Activated gamma-delta T cell treated with anti-CD3 and anti-CD28 coated beads, Interleukin-2, amount 50 U/mL, for 16 hours (primary cell): ENCODE measurements at regions not wholly inside any gene's neighbourhood (a gene's known extent, or its start where the extent isn't known, plus 50 kb on each side); places are given as distances from the start of the nearest gene placed in this dataset.
"Not testable (repeated sequence)": the region's sequence is repeated elsewhere in the genome, so short reads cannot be mapped to it uniquely, and the experiment has no call there.

Experiments
- DNase-seq: peaks from one replicate; pipeline ENCODE4 v3.0.0-alpha.2; 2020; ENCODE audit warnings: low read depth

- no peak for DNase-seq
Measured at GRCh38 chr7:69012149-69012548, 586.1 kb upstream of the AUTS2 start.

- DNase-seq: no peak
Measured at GRCh38 chr7:69017208-69017607, 581.1 kb upstream of the AUTS2 start.

GRCh38 chr7:69018200-69018599 lies 580.1 kb upstream of the AUTS2 start:
- no peak for DNase-seq

GRCh38 chr7:69019437-69019836 lies 578.8 kb upstream of the AUTS2 start:
- no peak for DNase-seq

GRCh38 chr7:69020536-69020935 lies 577.7 kb upstream of the AUTS2 start:
- no peak for DNase-seq

- DNase-seq: no peak
Measured at GRCh38 chr7:69025249-69025648, 573.0 kb upstream of the AUTS2 start.

- DNase-seq: no peak
Measured at GRCh38 chr7:69032848-69033247, 565.4 kb upstream of the AUTS2 start.

GRCh38 chr7:69035826-69036225 lies 562.4 kb upstream of the AUTS2 start:
- DNase-seq: no peak

- no peak for DNase-seq
Measured at GRCh38 chr7:69036301-69036700, 562.0 kb upstream of the AUTS2 start.

GRCh38 chr7:69038915-69039314 lies 559.4 kb upstream of the AUTS2 start:
- DNase-seq: no peak

GRCh38 chr7:69042138-69042537 lies 556.1 kb upstream of the AUTS2 start:
- DNase-seq: no peak

GRCh38 chr7:69047151-69047754 lies 551.0 kb upstream of the AUTS2 start:
- no peak for DNase-seq

- DNase-seq: no peak
Measured at GRCh38 chr7:69049326-69049725, 548.9 kb upstream of the AUTS2 start.

- DNase-seq: no peak
Measured at GRCh38 chr7:69052447-69052846, 545.8 kb upstream of the AUTS2 start.

GRCh38 chr7:69060516-69060915 lies 537.8 kb upstream of the AUTS2 start:
- no peak for DNase-seq

- DNase-seq: no peak
Measured at GRCh38 chr7:69062020-69062765, 536.1 kb upstream of the AUTS2 start.

GRCh38 chr7:69067397-69067796 lies 530.9 kb upstream of the AUTS2 start:
- DNase-seq: no peak

GRCh38 chr7:69070476-69070875 lies 527.8 kb upstream of the AUTS2 start:
- no peak for DNase-seq

- no peak for DNase-seq
Measured at GRCh38 chr7:69076566-69076965, 521.7 kb upstream of the AUTS2 start.

GRCh38 chr7:69078997-69079769 lies 519.1 kb upstream of the AUTS2 start:
- DNase-seq: no peak

- DNase-seq: not testable (repeated sequence)
Measured at GRCh38 chr7:69087281-69087680, 511.0 kb upstream of the AUTS2 start.

- DNase-seq: no peak
Measured at GRCh38 chr7:69088185-69088584, 510.1 kb upstream of the AUTS2 start.

GRCh38 chr7:69090936-69091335 lies 507.3 kb upstream of the AUTS2 start:
- no peak for DNase-seq
